ENCODE measurements at regions not wholly inside any gene's neighbourhood (a gene's known extent, or its start where the extent isn't known, plus 50 kb on each side); places are given as distances from the start of the nearest gene placed in this dataset.

- ChIA-PET SMC1A (ENCODE audit: uncharacterized antibody, unreplicated experiment) (no interaction called here), RAD21 (ENCODE audit: unreplicated experiment) (no interaction called here), POLR2A (no interaction called here), CTCF (no interaction called here)
- Histone ChIP-seq H3K27me3 (replicated peaks in 1 of 2; ENCODE audit: control insufficient read depth in 2 of 2, insufficient read depth in 2 of 2, low read length in 1 of 2) (no peaks in the 10 kb centered on the region), H3K27ac (ENCODE audit: control insufficient read depth, insufficient read depth) (no peak overlapping the region), H3K79me2 (ENCODE audit: control insufficient read depth, insufficient read depth, low read length) (no peaks in the 10 kb centered on the region), H3K9me3 (replicated peaks; ENCODE audit: control insufficient read depth, insufficient read depth, low read length) (no peaks in the 10 kb centered on the region), H2AFZ (ENCODE audit: control insufficient read depth, low read depth, low read length) (no peak overlapping the region; the same call in 1 of the 2 replicates), H3K9ac (ENCODE audit: control insufficient read depth, insufficient read depth, low read length) (no peak overlapping the region), H3K4me1 (ENCODE audit: control insufficient read depth, insufficient read depth, low read length) (peaks cover 3% of the 10 kb centered on the region; the same call in 1 of the 2 replicates), H3K4me3 (no peak overlapping the region), H4K20me1 (ENCODE audit: control insufficient read depth, insufficient read depth) (no peaks in the 10 kb centered on the region), H3K36me3 (ENCODE audit: control insufficient read depth in 2 of 2, insufficient read depth in 2 of 2, low read length in 1 of 2) (no peaks in the 10 kb centered on the region), H3K4me2 (ENCODE audit: control insufficient read depth, insufficient read depth) (no peak overlapping the region)
- BruUV-seq (replicated peaks): no TSS peak
- intact Hi-C loops (cut with micrococcal nuclease; ENCODE audit: unreplicated experiment): no loop called here
- DNase-seq (ENCODE audit: low read depth, low spot score) (no peak), FAIRE-seq (no peak), ATAC-seq (peak; percentile 89)
- 64% methylated on average over 3 of the region's 3 CpGs for WGBS (ENCODE audit: insufficient coverage, insufficient replicate concordance, low lambda C conversion rate, missing lambda C conversion rate)
- in situ Hi-C loops (cut with MboI): no loop called here
- TF ChIP-seq SRF (IDR thresholded peaks at IDR 0.05; ENCODE audit: low read depth in 2 of 2, low read length in 2 of 2) (peak in 1 of 2 experiments; percentile 70; a peak in 2 of 4 replicates), PKNOX1 (IDR thresholded peaks at IDR 0.05) (peak; percentile 28; the same call in 1 of the 2 replicates), TCF12 (IDR thresholded peaks at IDR 0.05; ENCODE audit: low read depth, low read length) (no peak), MYB (IDR thresholded peaks at IDR 0.05; ENCODE audit: borderline replicate concordance, low read depth, low read length) (no peak), SMAD5 (IDR thresholded peaks at IDR 0.05; ENCODE audit: low read depth) (no peak), RAD51 (IDR thresholded peaks at IDR 0.05) (peak; percentile 70; the same call in 1 of the 2 replicates), NBN (IDR thresholded peaks at IDR 0.05) (no peak), BHLHE40 (IDR thresholded peaks at IDR 0.05; ENCODE audit: borderline replicate concordance in 1 of 2, low read depth in 2 of 2, low read length in 1 of 2) (peak; percentile 63 to 70; a peak in 3 of 4 replicates), TBL1XR1 (IDR thresholded peaks at IDR 0.05; ENCODE audit: low read depth, low read length) (0 out of 2 replicates have a peak, but pooled peaks have one; percentile 8), ETV6 (conservative IDR thresholded peaks at IDR 0.05 in 1 of 2, IDR thresholded peaks at IDR 0.05 in 1 of 2; ENCODE audit: borderline replicate concordance in 1 of 2, low read depth in 1 of 2) (no peak), PAX8 (IDR thresholded peaks at IDR 0.05) (no peak), SIN3A (IDR thresholded peaks at IDR 0.05; ENCODE audit: low read depth, low read length) (no peak), NFYB (IDR thresholded peaks at IDR 0.05; ENCODE audit: insufficient read depth, low read depth, low read length) (no peak), MEF2B (IDR thresholded peaks at IDR 0.05; ENCODE audit: partially characterized antibody, poor library complexity, severe bottlenecking) (peak; percentile 19)
These were observed 329.0 kb downstream of the GJA1 start for GRCh38 chr6:121764493-121764892.

Measured in GM12878 (cell line).